GM19438 (cell line): ENCODE measurements at regions not wholly inside any gene's neighbourhood (a gene's known extent, or its start where the extent isn't known, plus 50 kb on each side); places are given as distances from the start of the nearest gene placed in this dataset.

Experiments
- ATAC-seq: cut with Tn5 transposase; IDR thresholded peaks from one replicate; pipeline ENCODE4 v1.9.1; 2021; ENCODE audit warnings: low read depth; ENCODE audit not compliant: unreplicated experiment

DNA sequence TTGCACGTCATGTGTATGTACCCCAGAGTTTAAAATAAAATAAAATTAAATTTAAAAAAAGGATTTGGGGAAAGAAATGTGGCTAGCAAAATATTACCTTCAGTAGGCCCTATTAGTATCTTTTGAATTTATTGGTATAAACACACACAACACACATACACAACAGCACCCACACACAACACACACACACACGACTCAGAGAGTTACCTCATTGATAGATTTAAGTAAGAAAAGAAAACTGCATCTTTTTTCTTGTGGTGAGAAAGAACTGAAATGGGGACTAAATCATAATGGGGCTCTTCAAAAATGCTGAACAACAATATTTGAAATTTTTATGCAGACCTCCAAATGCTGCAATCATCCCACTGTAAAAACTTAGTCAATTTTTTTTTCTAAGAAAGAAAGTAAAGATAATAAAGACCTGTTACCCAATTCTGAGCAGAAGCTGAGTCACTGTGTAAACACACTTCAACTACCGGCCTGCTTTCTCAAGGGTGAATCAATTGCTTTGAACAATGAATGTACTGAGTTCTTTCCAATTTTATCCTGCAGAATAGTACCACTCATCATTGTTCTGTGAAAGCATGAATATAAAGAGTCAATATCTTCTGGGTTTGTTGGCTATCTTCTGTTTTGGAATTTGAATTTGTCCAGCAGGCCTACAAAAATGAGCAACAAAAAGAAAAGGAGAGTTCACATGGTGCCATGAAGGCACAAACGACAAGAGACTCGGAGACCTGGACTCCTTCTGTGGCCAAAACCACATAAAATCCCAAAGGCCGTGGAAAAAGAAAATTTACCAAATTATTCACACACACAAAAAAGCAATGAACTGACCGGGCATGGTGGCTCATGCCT is 57.9 kb upstream of the CCNG1 start:
- no peak for ATAC-seq

DNA sequence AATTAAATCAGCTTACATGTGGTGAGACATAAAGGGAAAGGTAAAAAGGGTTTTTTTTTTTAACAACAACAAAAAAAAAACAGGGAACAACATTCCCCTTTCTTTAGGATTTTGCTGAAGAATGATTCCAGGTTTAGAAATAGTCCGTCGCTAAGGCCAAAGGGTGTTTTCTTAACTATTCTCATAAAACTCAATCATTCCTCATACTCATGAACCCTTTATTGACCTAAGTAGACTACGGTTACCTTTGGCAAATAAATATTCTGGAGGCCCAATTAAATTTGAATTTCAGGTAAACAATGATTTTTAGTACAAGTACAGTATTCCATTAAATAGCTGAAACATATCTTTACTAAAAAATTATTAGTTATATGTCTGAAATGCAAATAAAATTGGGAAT is 55.6 kb upstream of the CCNG1 start:
- no peak for ATAC-seq

DNA sequence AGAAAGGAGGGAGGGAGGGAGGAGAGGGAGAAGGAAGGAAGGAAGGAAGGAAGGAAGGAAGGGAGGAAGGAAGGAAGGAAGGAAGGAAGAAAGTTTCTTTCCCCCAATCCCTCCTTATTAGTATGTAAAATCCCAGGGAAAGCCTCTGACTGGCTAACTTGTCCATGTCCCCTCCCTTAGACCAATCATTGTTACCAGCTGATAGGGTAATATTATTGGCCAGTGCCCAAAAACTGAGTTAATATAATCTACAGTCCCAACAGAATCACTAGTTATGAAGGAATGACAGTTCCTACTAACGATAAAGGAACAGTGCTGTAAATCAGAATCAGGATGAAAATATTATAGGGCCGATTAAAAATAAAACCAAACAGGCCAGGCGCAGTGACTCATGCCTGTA is 53.6 kb upstream of the CCNG1 start:
- ATAC-seq: no peak

DNA sequence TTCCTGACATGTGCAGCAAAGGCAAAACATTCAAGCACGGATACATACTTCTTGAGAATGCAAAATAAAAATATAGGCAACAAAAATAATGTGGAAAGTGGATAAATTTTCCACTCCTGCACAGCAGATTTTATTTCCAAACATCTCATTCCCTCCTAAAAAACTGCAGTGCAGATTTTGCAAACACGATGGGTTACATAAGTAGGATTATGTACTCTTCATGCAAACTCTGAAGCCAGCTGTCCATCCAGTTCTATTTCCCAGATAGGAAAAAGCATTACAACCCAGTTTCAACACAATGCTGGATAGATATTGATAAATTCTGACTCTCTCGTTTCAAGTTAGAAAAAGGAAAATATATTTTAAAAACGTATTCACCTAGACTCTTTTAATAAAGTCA is 52.7 kb upstream of the CCNG1 start:
- ATAC-seq: no peak

DNA sequence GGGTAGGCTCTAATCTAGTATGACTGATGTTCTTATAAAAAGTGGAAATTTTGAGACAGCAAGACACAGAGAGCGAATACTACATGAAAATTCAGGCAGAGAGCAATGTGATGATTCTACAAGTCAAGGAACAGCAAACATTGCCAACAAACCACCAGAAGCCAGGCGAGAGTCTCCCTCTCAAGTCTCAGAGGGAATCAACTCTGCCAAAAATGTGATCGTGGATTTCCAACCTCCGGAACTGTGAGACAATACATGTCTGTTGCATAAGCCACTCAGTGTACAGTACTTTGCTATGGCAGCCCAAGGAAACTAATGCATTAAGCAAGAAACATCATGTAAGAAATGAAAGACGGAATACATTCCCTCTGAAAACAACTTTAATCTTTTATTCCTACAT is 52.1 kb upstream of the CCNG1 start:
- ATAC-seq: no peak

DNA sequence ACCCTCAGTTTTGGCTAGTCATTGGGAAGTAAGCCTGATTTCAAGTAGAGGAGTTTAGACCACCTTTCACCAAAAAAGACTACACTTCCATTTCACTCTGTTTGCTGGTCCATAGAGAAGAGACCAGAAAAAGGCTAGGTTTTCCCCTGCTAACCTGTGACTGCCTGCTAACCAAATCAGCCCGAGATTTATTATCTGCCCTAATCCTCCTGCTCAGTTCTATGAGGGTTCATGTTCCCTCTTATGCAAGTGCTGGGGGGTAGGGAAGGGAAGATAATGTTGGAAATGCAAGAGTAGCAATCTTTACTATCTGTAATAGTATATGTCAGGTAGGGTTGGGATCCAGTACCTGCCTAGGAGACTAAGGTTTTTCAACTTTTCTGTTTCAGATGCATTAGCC is 51.6 kb upstream of the CCNG1 start:
- ATAC-seq: no peak

DNA sequence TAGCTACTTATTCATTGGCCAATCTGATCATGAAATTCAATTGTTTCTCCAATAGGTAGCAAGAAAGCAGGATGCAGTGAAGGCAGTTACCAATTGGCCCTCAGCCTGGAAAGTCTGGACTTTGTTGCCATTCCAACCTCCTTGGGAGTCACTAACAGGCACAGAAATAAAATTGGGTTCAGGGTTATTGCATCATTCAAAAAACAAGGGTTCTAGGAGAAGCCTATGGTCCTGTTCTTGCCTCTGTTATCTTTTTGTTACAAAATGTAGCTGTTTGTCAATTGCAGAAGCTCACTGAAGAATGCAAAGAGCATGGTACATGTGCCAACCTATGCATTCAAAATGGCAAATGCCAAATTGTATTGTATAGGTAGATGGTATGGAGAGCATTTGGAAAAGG is 51.0 kb upstream of the CCNG1 start:
- no peak for ATAC-seq

DNA sequence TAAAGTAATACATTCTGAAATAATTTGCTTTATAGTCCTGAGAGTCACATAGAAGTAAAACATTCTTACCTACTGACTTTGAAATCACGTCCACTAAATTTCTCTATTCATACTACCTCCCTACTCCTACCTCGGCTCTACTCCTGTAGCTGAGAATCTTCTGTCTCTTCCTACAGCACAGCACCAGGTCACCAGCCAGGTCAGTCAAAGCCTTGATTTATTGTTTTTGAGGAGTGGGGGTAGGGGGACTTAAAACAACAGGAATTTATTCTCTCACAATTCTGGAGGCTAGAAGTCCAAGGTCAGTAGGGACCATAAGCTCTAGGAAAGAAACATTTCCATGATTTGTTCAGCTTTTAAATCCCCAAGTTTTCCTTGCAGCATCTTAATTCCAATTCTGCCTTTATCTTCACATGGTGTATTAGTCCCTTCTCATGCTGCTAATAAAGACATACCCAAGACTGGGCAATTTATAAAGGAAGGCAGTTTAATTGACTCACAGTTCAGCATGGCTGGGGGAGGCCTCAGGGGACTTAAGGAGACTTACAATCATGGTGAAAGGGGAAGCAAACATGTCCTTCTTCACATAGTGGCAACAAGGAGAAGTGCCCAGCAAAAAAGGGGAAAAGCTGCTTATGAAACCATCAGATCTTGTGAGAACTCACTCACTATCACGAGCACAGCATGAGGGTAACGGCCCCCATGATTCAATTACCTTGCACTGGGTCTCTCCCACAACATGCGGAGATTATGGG is 49.6 kb upstream of the CCNG1 start:
- ATAC-seq: no peak
